ENCODE measurements at regions not wholly inside any gene's neighbourhood (a gene's known extent, or its start where the extent isn't known, plus 50 kb on each side); places are given as distances from the start of the nearest gene placed in this dataset.

GRCh38 chr5:165209101-165209727 lies 1703.8 kb downstream of the MAT2B start:
- no peak for DNase-seq

GRCh38 chr5:165224366-165225045 lies 1719.1 kb downstream of the MAT2B start:
- no peak for DNase-seq

- no peak for DNase-seq
These were observed 1722.1 kb downstream of the MAT2B start for GRCh38 chr5:165227515-165227914.

GRCh38 chr5:165228184-165228583 lies 1722.8 kb downstream of the MAT2B start:
- DNase-seq, result no peak

GRCh38 chr5:165231821-165232508 lies 1726.5 kb downstream of the MAT2B start:
- no peak for DNase-seq

DNA sequence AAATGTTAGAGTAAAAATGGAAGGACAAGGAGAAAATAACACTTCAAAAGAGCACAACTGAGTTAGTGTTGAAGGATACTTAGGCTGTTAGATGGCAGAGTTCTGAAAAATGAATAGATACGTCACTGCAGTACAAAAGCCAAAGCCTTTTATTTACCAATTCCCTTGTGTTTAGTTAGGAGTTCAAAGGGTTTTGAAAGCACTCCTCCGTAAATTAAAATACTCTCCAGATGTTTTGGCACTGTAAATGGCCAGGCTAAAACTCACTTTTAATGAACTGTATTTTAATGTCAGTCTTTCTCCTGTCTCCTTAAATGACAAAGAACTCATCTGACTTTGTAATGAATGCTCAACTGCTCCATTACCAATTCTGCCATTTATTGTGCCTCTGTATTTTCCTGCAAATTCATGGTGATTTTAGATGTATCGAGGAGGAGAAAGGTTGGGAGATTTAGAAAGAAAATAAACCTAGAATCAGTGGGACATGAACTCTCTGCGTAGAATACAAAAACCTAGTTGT lies 1727.2 kb downstream of the MAT2B start:
- DNase-seq, result no peak

DNA sequence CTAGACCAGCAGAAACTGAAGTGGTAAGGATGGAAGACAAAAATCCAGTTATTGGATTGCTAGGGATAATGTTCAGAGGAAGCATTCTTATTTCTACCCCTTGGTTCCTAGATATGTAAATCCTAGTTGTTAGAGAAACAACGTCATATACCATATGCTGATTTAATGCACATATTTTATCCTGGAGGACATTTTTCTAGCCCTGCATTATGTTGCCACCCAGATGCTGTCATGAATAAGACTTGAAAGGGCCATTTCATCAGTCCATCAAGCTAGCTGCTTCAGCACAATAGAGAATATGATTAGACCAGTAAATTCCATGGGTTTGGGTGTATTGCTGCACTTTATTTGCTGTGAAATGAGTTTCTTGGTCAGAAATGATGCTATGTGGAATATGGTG lies 1736.4 kb downstream of the MAT2B start:
- DNase-seq, result no peak

GRCh38 chr5:165242646-165243045 lies 1737.2 kb downstream of the MAT2B start:
- DNase-seq, result no peak

GRCh38 chr5:165244407-165244806 lies 1739.0 kb downstream of the MAT2B start:
- no peak for DNase-seq

GRCh38 chr5:165258197-165258771 lies 1752.9 kb downstream of the MAT2B start:
- no peak for DNase-seq

DNA sequence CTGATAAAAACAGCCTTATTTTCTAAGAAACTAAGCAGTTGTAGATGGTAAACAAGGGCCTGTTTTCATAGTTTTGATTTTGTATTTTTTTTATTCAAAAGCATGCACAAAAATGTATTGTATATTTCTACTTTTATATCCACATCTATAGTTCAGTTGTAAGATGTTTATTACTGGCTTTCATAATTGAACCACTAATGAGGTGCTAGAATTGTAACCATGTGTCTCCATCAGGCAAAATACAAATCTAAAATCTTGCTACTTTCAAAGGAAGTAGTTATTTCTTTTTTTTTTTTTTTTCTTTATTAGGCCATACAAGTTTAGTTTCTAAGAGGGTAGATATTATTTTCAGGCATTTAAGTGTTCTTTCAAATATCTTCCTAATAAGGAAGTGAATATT lies 1755.0 kb downstream of the MAT2B start:
- DNase-seq, result no peak

GRCh38 chr5:165263536-165263935 lies 1758.1 kb downstream of the MAT2B start:
- DNase-seq, result no peak

GRCh38 chr5:165266939-165267338 lies 1761.5 kb downstream of the MAT2B start:
- DNase-seq, result no peak

- DNase-seq, result no peak
These were observed 1767.0 kb downstream of the MAT2B start for GRCh38 chr5:165272436-165272835.

DNA sequence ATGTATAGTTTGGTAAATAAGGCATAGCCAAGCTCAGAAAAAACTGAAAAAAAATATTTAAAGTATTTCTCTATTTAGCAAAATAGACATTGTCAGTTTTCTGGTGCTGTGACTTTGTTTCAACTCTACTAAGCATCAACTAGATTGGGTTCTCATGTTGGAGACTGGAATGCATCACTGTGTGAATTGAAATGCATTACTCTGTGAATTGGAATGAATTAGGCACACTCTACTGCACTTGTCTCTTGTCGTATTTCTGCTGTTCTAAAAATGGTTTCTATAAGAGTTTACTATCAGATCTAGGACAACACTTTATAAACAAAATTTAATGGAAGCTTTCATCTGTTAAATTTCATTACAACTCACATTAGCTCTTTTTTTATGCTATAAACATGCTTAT lies 1772.2 kb downstream of the MAT2B start:
- DNase-seq, result no peak

DNA sequence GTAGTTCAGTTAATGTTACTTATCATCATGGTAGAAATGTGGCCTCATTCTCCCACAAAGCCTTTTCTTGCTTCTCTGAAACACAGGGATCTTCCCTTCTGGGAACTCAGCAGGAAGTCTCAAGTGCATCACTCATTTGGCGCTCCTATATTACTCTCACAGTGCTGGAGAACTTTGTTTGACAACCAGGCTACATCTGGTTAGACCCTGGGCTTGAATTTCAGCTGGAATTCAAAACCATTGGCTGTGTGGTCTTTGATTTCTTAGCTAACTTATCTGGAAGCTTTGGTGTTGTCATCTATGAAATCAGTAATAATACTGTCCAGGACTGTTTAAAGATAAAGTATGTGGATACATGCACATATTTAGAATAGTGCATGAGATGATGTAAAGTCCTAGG lies 1777.1 kb downstream of the MAT2B start:
- no peak for DNase-seq

DNA sequence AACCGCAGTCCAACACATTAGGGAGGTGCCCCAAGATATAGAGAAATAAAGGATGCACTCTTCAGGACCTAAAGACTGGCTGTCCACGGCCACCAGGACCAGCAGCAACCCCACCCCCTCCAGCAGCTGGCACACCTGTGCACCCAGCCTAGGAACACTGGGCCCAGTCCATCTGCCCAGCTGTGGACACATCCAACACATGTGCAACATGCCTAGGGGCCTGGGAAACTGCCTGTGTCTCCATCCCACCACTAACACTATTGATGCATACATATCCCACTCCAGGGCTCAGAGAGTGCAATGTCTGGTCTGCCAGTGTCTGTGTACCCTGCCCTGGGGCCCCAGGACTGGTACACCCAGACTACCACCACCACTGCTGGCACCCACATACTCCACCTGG lies 1781.3 kb downstream of the MAT2B start:
- no peak for DNase-seq

GRCh38 chr5:165290535-165290934 lies 1785.1 kb downstream of the MAT2B start:
- no peak for DNase-seq

DNA sequence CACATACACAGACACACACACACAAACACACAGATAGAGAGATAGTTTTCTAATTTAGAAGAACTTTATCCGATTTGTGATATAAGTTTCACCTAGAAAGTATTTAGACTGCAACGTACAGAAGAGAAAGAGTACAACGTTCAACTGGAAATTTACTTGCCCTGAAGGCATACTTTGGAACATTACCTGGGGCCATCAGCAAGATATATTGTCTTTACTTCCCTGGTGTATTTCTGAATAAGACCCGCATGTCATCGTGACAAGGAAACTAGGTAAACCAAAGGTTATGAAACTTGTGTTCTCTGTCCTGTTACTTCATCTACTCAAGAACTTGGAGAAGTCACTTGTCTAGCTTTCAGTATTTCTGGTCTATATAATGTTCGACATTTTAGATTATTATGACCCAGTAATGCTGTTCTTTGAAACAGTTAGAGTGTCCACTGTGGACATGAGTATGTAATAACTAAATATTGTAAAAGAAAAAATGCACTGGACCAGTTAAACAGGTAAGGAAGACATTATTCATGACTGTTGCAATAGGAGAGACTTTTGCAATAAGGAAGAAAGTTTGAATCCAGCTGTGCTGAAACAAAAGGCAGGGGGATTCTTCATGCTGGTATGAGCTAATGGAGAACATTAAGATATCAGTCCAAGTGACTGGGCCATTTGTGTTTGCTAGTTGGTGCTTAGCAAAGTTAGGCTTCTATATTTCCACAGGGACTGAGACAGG lies 1791.1 kb downstream of the MAT2B start:
- DNase-seq, result no peak

- no peak for DNase-seq
These were observed 1798.9 kb downstream of the MAT2B start for GRCh38 chr5:165304193-165304827.

DNA sequence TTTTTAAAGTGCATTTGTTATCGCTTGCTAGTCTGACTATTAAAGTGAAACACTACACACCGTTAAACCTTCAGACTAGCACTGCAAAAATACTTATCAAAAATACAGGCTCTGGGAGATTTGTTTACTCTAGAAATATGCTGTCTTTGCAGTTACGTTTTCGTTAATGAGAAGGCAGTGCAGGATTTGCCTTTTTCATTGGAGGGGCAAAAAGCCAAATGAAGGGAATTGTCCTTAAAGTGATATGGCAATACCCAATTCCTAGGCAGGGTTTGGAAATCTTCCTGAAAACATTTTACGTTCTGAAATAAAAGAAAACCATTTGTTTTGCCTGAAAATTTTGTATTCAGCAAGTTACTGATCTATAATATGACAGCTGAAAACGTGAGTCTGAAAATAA lies 1800.2 kb downstream of the MAT2B start:
- no peak for DNase-seq

DNA sequence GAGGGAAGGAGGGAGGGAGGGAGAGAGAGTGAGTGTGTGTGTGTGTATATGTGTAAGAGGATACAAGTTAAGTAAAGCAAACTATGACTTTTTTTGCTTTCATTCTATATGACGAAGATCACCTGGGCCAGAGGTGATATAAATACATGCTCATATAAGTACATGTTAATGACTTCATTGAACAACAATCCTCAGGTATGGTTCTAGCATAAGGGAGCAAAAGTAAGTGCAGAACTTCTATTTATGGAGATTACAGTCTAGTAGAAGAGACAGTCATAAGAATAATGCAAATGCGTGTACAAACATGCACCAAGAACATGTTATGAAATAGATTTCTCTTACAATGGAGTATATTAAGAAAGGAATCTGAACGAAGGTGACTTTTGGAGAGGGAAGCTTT lies 1804.0 kb downstream of the MAT2B start:
- DNase-seq, result no peak

Data from right kidney (tissue), 1 donor.